Smooth muscle cell (in vitro differentiated cells): ENCODE measurements at regions not wholly inside any gene's neighbourhood (a gene's known extent, or its start where the extent isn't known, plus 50 kb on each side); places are given as distances from the start of the nearest gene placed in this dataset.

Experiments used
- DNase-seq: peaks from one replicate; lab custom pipeline; 2025; ENCODE audit not compliant: unreplicated experiment; lab: John Stamatoyannopoulos, UW
- H2AFZ ChIP-seq: fragments of 200-600 bp; sonication (generic); 2 replicates; pipeline ENCODE4 v1.6.0; 2016; ENCODE audit warnings: antibody characterized with exemption, low read depth, mild to moderate bottlenecking
- H3F3A ChIP-seq: fragments of 200-600 bp; sonication (generic); 2 replicates; pipeline ENCODE4 v1.6.0; 2017; ENCODE audit warnings: antibody characterized with exemption, low read depth
- H3K27ac ChIP-seq: fragments of 200-600 bp; sonication (generic); 2 replicates; pipeline ENCODE4 v1.5.1; 2016; ENCODE audit warnings: low read depth, mild to moderate bottlenecking
- H3K27me3 ChIP-seq: fragments of 200-600 bp; sonication (generic); 2 replicates; pipeline ENCODE4 v1.6.1; 2016; ENCODE audit warnings: low read depth, mild to moderate bottlenecking
- H3K36me3 ChIP-seq: fragments of 200-600 bp; sonication (generic); 2 replicates; pipeline ENCODE4 v1.5.1; 2016; ENCODE audit warnings: low read depth
- H3K4me1 ChIP-seq: fragments of 200-600 bp; sonication (generic); 2 replicates; pipeline ENCODE4 v1.5.1; 2016; ENCODE audit warnings: low read depth
- H3K4me2 ChIP-seq: fragments of 200-600 bp; sonication (generic); 2 replicates; pipeline ENCODE4 v1.6.0; 2016; ENCODE audit warnings: mild to moderate bottlenecking
- H3K4me3 ChIP-seq: fragments of 200-600 bp; sonication (generic); 2 replicates; pipeline ENCODE4 v1.5.1; 2016; ENCODE audit warnings: mild to moderate bottlenecking
- H3K79me2 ChIP-seq: fragments of 200-600 bp; sonication (generic); 2 replicates; pipeline ENCODE4 v1.6.0; 2016; ENCODE audit warnings: low read depth, mild to moderate bottlenecking
- H3K9ac ChIP-seq: fragments of 200-600 bp; sonication (generic); 2 replicates; pipeline ENCODE4 v1.6.0; 2016; ENCODE audit warnings: low read depth
- H3K9me3 ChIP-seq: fragments of 200-600 bp; sonication (generic); replicated peaks from 2 replicates; pipeline ENCODE4 v1.5.1; 2016; ENCODE audit warnings: low read depth
- H4K20me1 ChIP-seq: fragments of 200-600 bp; sonication (generic); 2 replicates; pipeline ENCODE4 v1.6.0; 2016; ENCODE audit warnings: low read depth
- WGBS: methylation state at CpG from one replicate; pipeline ENCODE4 v1.1.7; 2016; ENCODE audit warnings: low lambda C conversion rate; 5-methylcytosine and 5-hydroxymethylcytosine counted together
- TF ChIP-seq, protein P1 (sequence below): fragments of 200-600 bp; sonication (generic); IDR thresholded peaks from 2 replicates; pipeline ENCODE4 v1.5.1; 2017; ENCODE audit warnings: borderline replicate concordance, mild to moderate bottlenecking, antibody characterized with exemption; ENCODE audit not compliant: insufficient read depth, poor library complexity, severe bottlenecking

DNA sequence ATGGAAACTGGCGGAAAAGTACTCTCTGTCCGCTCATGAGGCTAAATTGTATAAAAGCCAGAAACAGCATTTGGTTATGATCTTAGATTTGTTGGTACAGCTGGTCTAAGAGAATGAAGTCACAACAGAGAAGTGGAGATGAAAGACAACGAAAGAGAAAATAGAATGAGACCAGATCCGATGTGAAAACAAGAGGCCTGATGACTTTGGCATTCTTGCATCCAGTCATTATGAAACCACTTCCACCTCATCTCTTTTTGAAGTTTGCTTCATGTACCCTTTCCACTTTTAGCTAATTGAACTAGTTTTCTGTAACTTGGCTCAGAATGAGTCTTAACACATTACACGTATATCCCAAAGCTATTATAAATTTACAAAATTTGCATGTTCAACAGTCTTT is 1431.7 kb downstream of the LRRC4C start:
- no peak overlapping the region for H3K4me3 ChIP-seq
- H3K27ac ChIP-seq = no peak overlapping the region
- DNase-seq = no peak
- H2AFZ ChIP-seq = no peak overlapping the region
- peaks cover 5% of the 10 kb centered on the region for H3K4me1 ChIP-seq
- peaks cover 6% of the 10 kb centered on the region for H3F3A ChIP-seq
- no peaks in the 10 kb centered on the region for H3K36me3 ChIP-seq
- TF ChIP-seq, protein P1, sequence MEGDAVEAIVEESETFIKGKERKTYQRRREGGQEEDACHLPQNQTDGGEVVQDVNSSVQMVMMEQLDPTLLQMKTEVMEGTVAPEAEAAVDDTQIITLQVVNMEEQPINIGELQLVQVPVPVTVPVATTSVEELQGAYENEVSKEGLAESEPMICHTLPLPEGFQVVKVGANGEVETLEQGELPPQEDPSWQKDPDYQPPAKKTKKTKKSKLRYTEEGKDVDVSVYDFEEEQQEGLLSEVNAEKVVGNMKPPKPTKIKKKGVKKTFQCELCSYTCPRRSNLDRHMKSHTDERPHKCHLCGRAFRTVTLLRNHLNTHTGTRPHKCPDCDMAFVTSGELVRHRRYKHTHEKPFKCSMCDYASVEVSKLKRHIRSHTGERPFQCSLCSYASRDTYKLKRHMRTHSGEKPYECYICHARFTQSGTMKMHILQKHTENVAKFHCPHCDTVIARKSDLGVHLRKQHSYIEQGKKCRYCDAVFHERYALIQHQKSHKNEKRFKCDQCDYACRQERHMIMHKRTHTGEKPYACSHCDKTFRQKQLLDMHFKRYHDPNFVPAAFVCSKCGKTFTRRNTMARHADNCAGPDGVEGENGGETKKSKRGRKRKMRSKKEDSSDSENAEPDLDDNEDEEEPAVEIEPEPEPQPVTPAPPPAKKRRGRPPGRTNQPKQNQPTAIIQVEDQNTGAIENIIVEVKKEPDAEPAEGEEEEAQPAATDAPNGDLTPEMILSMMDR = no peak
- no peak overlapping the region for H3K4me2 ChIP-seq
- 91% methylated on average over 5 of the region's 5 CpGs for WGBS
- H3K79me2 ChIP-seq = no peaks in the 10 kb centered on the region
- H3K27me3 ChIP-seq = no peaks in the 10 kb centered on the region
- no peaks in the 10 kb centered on the region for H3K9me3 ChIP-seq
- H4K20me1 ChIP-seq = no peaks in the 10 kb centered on the region
- no peak overlapping the region for H3K9ac ChIP-seq

DNA sequence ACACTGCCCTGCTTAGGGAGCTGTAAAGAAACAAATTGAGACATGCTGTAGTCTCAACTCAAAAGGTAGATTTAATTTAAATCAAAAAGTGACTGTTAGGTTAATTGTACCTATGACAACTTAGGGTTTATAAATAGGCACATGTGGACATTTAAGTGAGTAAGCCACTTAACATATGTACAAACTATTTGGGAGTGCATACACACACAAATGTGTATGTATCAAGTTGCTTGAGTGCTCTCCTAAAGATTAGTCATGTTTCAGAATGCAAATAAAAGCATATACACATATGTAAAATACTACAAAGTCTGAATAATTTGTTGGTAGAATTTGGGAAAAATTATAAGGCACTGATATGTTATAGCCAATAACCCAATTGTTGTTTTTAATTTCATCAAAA is 1435.7 kb downstream of the LRRC4C start:
- Histone ChIP-seq H3K36me3 (no peaks in the 10 kb centered on the region), H3K27ac (no peak overlapping the region), H3K27me3 (no peaks in the 10 kb centered on the region), H3K79me2 (no peaks in the 10 kb centered on the region), H4K20me1 (no peaks in the 10 kb centered on the region), H3K4me1 (no peaks in the 10 kb centered on the region), H2AFZ (no peak overlapping the region), H3K9ac (no peak overlapping the region), H3K4me2 (no peak overlapping the region), H3K9me3 (no peaks in the 10 kb centered on the region), H3F3A (peaks cover 5% of the 10 kb centered on the region), H3K4me3 (no peak overlapping the region)
- TF ChIP-seq, protein P1 = no peak
- no peak for DNase-seq

DNA sequence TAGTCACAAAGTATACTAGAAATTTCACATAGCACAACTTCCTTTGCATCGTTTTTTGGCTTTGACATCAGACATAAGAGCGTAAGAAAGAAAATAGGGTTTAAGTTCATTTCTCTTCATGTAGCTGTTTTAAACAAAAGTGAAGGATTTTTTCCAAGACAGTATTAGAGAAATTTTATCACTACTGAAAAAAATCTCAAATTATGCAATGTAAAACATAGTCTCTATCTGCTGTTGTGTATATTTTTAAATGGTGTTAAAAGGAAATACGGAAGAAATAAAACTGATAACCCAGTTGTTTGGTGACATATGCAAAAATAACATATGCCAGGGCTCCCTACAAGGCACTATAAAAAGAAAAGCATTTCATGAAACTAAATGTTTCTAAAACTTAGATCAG is 1449.4 kb downstream of the LRRC4C start:
- Histone ChIP-seq H3F3A (no peaks in the 10 kb centered on the region), H3K4me2 (no peak overlapping the region), H3K36me3 (no peaks in the 10 kb centered on the region), H4K20me1 (no peaks in the 10 kb centered on the region), H3K79me2 (no peaks in the 10 kb centered on the region), H3K4me3 (no peak overlapping the region), H3K27me3 (no peaks in the 10 kb centered on the region), H3K9ac (no peak overlapping the region), H3K27ac (no peak overlapping the region), H3K4me1 (no peaks in the 10 kb centered on the region), H3K9me3 (no peaks in the 10 kb centered on the region), H2AFZ (peak overlapping the region; percentile 42)
- TF ChIP-seq, protein P1 = no peak
- 76% methylated on average over 3 of the region's 3 CpGs for WGBS
- DNase-seq = no peak

DNA sequence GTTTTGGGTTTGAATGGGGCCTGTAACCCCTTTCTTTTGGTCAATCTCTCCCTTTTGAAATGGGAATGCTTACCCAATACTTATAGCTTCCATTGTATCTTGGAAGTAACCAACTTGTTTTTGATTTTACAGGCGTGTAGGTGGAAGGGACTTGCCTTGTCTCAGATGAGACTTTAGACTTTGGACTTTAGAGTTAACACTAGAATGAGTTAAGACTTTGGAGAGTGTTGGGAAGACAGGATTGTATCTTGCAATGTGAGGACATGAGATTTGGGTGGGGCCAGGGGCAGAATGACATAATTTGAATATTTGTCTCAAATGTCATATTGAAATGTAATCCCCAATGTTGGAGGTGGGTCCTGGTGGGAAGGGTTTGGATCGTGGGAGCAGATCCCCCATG is 1466.9 kb downstream of the LRRC4C start:
- no peaks in the 10 kb centered on the region for H3K9me3 ChIP-seq
- no peak overlapping the region for H3K4me2 ChIP-seq
- H3K4me1 ChIP-seq = no peaks in the 10 kb centered on the region
- TF ChIP-seq, protein P1 = no peak
- WGBS = 88% methylated on average over 2 of the region's 2 CpGs
- no peaks in the 10 kb centered on the region for H3K27me3 ChIP-seq
- H3K9ac ChIP-seq = no peak overlapping the region
- no peaks in the 10 kb centered on the region for H3K79me2 ChIP-seq
- H2AFZ ChIP-seq = no peak overlapping the region
- no peaks in the 10 kb centered on the region for H3K36me3 ChIP-seq
- DNase-seq = no peak
- H3K27ac ChIP-seq = no peak overlapping the region
- H3K4me3 ChIP-seq = no peak overlapping the region
- H3F3A ChIP-seq = no peaks in the 10 kb centered on the region
- no peaks in the 10 kb centered on the region for H4K20me1 ChIP-seq
